ENCODE measurements at regions not wholly inside any gene's neighbourhood (a gene's known extent, or its start where the extent isn't known, plus 50 kb on each side); places are given as distances from the start of the nearest gene placed in this dataset.

DNA sequence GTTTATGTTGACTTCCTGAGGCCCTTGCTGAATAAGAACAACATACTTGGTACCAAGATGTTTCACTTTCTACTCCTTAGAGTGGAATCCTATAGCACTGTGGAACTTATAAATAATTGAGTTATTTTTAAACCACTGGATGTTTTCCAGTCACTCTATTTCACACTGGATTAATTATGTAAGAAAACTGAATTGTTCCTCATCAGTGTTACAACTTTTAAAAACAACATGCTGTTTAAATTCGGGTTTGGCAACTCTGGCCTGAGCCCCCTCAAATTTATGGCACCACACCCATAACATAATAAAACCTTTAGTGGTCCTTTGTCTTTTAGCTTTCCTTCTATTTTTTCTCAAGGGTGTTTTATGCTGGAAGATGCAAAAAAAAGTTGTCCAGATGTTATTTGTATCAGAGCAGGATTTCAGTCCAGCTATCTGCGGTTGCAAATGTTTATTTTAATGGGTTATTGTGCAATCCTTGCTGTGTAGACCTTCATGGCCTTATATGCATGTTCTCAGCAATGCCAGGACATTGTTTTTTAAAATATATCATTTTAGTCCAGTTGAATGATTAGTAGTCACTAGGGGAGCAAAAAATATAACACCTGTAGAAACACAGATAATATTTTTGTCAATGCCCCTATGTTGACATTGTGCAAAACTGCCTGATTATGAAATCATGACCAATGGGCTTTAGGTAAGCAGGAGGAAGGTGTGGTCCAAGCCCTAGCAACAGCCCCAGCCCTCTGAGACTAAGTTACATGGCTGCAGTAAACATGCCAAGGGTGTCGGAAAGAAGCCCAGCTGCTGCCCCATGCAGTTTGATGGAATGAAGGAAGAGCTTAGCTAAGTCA is 638.0 kb upstream of the ZEB2 start:
- TF ChIP-seq EZH2 (IDR thresholded peaks at IDR 0.05; ENCODE audit: low read length, unreplicated experiment): no peak
- TF ChIP-seq, protein P1, sequence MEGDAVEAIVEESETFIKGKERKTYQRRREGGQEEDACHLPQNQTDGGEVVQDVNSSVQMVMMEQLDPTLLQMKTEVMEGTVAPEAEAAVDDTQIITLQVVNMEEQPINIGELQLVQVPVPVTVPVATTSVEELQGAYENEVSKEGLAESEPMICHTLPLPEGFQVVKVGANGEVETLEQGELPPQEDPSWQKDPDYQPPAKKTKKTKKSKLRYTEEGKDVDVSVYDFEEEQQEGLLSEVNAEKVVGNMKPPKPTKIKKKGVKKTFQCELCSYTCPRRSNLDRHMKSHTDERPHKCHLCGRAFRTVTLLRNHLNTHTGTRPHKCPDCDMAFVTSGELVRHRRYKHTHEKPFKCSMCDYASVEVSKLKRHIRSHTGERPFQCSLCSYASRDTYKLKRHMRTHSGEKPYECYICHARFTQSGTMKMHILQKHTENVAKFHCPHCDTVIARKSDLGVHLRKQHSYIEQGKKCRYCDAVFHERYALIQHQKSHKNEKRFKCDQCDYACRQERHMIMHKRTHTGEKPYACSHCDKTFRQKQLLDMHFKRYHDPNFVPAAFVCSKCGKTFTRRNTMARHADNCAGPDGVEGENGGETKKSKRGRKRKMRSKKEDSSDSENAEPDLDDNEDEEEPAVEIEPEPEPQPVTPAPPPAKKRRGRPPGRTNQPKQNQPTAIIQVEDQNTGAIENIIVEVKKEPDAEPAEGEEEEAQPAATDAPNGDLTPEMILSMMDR (conservative IDR thresholded peaks at IDR 0.05; ENCODE audit: low read depth, low read length): no peak

Measured in PC-3 (cell line).